HG03354 (cell line): ENCODE measurements at regions not wholly inside any gene's neighbourhood (a gene's known extent, or its start where the extent isn't known, plus 50 kb on each side); places are given as distances from the start of the nearest gene placed in this dataset.

ENCODE experiments used
- ATAC-seq: cut with Tn5 transposase; IDR thresholded peaks from one replicate; pipeline ENCODE4 v1.9.1; 2021; ENCODE audit warnings: mild to moderate bottlenecking; ENCODE audit not compliant: unreplicated experiment, poor library complexity, severe bottlenecking

GRCh38 chr11:43602670-43603069 is 77.9 kb upstream of the HSD17B12 start:
- ATAC-seq = no peak

DNA sequence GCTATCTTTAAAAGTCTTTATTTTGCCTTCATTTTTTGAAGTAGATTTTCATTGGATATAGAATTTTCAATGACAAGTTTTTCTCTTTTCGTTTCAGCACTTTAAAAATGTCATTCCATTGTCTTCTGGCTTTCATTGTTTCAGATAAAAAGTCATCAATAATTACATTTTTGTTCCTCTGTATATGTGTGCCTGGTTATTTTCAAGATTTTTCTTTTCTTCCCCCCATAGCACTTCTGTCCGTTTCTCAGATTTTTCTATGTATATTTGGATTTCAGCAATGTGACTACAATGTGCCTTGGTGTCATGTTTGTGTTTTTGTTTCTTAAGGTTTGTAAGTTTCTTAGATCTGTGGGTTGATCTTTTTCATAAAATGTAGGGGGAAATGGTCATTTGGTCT is 66.3 kb upstream of the HSD17B12 start:
- no peak for ATAC-seq

- ATAC-seq = no peak
Observed at GRCh38 chr11:43619863-43620505, 60.6 kb upstream of the HSD17B12 start.

GRCh38 chr11:43626798-43627197 is 53.7 kb upstream of the HSD17B12 start:
- ATAC-seq = no peak
